Cardiac septum (tissue), 1 donor: ENCODE measurements at regions not wholly inside any gene's neighbourhood (a gene's known extent, or its start where the extent isn't known, plus 50 kb on each side); places are given as distances from the start of the nearest gene placed in this dataset.

Experiments used
- DNase-seq: peaks from one replicate; pipeline ENCODE4 v3.0.0-alpha.2; 2020; ENCODE audit warnings: low spot score
- intact Hi-C: fragments of 100-400 bp; cut with DNase I; formaldehyde crosslinking; loops from one replicate; pipeline ENCODE4 v1.14.0; 2022
- donor health status: DM: no; HTN: no; CAD: no.

DNA sequence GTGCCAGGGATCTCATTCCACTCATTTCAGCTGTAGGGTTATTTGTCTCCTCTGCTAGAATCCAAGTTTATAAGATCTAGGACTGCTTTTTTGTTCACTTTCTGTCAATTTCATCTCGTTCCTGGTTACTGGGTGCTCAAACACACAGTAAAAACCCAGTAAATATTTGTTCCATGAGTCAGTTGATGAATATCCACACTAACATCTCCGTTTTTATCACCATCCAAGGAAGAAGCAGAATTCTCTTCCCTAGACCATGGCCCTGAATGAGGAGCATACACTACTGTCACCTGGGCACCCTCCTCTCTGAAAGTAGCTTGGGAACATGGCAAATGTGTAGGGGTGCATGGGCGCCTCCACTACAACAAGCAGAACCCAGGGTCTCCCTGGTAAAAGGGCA lies 390.8 kb downstream of the FOXO1 start:
- DNase-seq = no peak
- intact Hi-C loops = no loop called here

DNA sequence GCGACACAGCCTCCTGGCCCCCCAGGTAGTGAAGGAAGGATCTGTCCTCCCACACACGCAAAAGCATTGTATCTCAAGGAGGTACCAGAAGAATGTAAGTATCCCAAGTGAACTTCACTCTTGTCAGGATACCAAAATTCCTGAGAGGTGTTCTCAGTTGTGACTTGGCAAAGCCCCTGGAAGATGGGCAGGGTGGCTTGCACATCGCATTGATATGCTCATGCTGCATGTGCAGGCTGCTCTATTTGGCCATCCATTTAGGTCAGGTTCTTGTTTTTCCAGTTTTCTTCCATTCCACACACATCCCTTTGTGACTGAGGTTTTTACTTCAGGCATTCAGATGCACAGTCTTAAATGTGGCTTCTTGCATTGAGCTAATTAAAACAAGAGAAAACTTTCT lies 382.8 kb downstream of the FOXO1 start:
- DNase-seq = no peak
- intact Hi-C loops = no loop called here

DNA sequence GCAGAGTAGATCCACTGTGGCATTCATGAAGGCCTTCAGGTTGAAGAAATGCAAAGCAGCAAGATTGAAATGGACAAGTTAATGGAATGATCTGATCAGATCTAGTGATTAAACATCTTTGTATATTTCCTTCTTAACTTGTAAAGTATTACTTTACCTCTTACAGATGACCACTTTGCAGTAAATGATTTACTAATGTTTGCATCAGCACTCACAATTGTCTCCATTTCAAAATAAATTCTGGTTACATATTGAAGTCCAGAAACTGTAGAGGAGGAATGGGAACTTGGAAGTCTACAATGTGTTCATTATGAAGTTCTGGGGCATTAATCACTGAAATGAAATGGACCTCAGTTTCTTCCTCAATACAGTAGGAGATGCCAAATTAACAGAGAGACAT lies 380.8 kb downstream of the FOXO1 start:
- intact Hi-C loops = no loop called here
- DNase-seq = no peak

DNA sequence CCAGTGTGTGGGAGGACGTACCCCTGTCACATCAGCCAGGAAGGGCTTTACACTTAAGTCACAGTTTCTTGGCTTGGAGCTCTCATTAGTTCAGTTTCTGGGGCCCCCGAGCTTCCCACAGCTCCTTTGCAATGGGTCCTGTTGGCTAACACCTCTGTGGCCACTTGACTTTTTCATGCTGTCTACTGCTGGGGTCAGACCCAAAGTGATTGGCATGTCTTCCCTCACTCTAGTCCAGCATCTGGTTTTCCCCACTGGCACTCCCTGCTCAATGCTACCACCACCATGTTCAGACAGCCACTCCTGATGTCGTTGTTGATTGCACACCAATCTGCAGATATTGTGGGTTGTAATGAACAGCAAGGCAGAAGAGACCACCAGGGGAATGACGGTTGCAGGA lies 379.0 kb downstream of the FOXO1 start:
- no peak for DNase-seq
- intact Hi-C loops = no loop called here

DNA sequence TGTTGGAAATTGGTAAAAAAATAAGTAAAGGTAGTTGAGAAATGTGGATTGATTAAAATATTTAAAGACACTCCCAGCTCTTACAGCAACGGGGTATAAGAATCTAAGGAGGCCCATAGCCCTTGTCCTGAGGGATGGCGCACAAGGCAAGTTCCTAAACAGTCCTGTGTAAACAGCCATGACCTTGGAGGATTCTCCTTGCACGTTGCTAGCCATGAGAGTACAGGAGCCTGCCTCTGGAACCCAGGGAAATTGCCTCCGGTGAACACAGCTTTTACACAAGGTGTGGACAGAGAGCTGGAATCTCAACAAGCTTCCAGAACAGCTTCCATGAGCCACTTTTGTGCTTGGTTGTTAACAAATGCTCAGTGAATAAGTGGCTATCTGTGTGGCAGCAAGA lies 378.2 kb downstream of the FOXO1 start:
- DNase-seq = no peak
- intact Hi-C loops = no loop called here

DNA sequence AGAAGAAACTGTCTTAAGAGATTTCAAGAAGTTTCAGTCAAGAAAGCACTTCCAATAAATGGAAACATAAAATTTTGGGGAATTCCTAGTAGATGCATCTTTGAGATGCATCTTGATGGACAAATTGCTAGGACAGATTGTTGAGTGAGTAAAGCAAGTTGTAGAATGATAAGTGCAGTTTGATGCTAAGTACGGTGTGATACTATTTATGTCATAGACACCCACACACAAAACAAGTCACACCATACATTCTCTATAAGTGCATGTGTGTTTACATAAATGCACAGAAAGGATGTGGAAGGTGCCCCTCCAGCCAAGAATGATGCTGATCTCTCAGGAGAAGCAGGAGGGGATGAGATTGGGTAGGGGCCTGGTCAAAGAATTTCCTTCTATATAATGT lies 375.7 kb downstream of the FOXO1 start:
- no peak for DNase-seq
- intact Hi-C loops = no loop called here

DNA sequence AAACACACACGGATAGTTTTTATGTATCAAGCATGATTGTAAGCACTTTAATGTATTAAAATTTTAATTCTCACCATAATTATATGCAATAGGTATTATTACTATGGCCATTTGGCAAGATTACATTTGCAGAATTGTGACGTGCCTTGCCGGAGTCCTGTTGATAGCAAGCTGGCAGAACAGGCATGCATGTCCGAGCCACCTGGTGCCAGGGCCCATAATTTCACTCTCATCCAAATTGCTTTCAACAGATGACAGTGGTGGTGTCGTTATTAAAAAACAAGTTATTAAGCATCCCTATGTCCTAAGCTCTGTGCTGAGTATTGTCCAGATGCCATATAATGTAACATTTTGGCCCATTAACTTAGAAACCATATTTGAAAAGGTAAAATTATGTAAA lies 374.3 kb downstream of the FOXO1 start:
- intact Hi-C loops = no loop called here

DNA sequence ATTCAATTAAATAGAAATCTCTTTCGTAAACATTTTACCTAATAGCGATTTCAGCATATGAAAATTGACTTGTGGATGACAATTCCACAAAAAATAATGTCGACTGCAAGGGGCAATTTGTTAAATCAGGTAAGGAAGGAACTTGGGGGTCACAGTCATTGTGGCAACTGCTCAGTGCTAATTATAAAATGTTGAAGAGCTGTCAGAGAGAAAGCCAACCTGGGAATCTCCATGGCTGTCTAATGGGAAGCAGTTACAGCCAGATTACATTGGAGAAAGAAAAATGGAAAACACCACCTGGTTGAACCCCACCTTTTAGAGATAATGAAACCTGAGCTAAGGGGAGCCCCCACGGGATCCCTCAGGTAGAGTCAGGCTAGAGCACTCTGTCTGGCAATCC lies 373.9 kb downstream of the FOXO1 start:
- no peak for DNase-seq
- intact Hi-C loops = no loop called here

More for the DNA sequence above, 374.3 kb downstream of the FOXO1 start:
- no peak for DNase-seq

DNA sequence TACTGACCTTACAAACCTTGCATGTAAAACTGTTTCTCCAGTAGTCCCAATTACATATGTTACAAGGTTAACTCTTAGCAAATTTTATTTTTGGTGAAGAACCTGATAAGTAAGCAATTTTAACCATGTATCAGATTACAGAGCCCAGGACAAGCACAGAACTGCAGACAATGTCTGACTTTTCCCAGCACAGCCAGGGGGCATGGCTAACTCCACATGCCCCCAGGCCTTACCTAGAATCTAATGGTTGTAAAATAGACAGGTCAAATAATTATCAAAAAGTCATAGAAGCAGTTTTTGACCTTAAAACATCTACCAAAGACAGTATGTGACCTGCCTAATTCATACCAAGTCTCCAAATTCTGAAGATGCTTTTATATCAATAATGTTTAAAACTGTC lies 364.1 kb downstream of the FOXO1 start:
- no peak for DNase-seq
- intact Hi-C loops = no loop called here

DNA sequence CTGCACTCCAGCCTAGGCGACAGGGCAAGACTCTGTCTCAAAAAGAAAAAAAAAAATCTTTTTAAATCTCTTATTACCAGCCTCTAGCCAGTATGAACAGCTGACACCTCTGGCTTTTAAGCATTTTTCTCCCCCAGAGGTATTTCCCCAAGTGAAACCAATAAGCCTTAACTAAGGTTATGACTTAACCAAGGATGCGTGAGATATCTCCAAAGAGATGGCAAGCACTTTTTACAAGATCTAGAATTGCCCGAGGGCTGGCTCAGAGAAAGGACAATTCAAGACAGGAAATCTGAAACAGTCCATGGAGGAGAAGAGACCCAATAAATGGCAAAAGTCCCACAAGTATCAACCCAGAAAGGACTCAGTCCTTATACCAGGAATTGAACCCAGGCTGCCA lies 362.1 kb downstream of the FOXO1 start:
- no peak for DNase-seq
- intact Hi-C loops = no loop called here

DNA sequence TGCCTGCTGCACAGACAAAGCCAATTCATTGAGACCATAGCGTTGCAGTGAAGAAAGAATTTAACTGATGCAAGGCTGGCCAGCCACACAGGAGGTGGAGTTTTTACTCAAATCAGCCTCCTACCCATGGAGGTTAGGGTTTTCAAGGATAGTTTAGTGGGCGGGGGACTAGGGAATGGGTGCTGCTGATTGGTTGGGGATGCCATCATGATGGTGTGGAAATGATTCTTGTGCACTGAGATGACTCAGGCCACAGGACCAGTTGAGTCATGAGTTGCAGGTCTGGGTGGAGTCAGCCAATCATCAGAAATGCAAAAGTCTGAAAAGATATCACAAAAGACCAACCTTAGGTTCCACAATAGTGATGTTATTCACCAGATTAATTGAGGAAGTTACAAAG lies 359.6 kb downstream of the FOXO1 start:
- no peak for DNase-seq
- intact Hi-C loops = no loop called here

DNA sequence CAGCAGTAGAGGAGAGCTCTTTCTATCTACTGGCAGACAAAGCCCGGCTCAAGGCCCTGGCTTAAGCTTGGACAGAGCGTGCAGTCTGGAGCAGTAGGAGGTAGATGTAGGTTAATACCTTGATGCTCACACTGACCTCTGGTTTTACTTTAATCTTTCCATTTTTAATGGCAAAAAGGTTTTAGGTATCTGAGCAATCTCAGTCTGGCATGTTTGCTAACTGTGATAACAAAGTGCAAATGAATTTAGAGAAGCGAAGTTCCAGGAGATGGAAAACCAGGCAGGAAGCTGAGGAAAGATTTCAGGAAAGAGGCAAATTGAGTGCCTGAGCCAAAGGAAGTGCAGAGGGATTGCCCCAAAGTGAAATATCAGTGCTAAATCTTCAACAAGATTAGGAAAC lies 356.6 kb downstream of the FOXO1 start:
- DNase-seq = no peak
- intact Hi-C loops = no loop called here

DNA sequence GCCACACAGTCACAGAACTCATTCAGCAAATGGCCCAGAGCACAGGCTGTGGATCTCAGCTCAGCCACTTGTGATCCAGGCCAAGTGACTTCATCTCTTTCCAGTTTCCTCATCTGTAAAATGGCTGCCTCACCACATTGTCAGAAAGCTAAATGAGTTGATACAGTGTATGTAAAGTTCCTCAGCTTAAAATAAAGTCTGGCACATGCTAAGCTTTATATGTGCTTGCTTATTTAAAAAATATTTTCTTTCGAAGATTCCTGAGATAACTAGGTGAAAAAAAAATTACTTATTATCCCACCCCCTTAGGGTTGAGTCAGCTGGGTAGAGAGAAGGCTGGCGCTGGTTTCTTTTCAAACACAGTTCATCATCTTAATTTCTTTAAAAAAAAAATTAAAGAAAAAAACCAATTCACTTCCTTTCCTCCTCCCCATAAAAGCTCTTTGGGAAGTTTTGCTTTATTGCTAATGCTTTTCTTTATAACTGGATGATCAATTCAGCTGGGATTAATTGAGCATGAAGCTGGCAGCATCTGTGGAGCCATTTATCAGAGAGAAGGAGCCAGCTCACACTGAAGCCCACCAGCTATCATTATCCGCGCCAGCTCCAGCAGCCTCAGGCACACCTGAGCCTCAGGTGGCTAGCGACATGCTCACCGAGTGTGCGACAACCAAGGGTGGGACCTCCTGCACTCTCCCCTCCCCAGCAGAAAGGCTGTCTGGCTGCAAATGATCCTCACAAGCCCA lies 354.9 kb downstream of the FOXO1 start:
- intact Hi-C loops = loop anchor here (2.0 kb wide), 1 partner anchor 117 kb away; no protein-coding TSS in a partner anchor
- no peak for DNase-seq

DNA sequence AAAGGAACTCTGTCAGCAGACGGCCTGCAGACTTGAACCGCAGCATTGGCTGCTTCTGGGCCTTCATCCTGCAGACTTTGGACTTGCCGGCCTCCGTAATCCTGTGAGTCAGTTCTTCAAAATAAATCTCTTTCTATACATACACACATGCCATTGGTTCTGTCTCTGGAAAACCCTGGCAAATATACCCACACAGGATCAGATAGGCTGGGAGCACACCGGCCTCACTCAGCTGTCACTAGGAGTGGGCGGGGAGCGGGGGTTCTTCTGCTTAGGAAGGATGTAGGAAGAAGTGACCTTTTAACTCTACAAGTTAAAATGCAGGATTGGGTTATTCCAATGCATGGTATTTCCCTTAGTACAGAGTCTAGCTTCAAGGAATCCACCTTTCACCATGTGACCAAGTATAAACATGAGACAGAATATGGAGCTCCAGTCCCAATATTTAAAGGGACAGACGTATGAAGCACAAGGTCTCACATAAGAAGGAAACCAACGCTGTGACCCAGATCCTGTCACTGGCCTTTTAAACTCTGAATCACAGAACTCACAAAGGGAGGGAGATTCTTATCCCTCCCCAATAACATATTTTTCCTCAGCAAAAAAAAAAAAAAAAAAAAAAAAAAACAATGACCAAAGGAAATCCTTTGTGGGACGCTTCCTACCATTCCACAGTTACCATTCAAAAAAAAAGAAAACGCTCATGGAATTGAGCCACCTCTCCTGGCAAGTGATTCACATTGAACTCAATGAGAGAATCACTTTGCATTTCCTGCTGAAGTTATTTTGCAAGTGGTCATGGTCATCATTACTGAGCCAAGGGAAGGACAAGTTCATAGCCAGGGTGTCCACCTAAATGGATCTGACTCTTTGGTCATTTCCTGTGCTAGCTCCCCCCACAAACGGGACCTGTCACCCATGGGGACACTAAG lies 352.9 kb downstream of the FOXO1 start:
- intact Hi-C loops = loop anchor here (2.0 kb wide), 2 partner anchors 89 to 119 kb away; no protein-coding TSS in a partner anchor
- no peak for DNase-seq

DNA sequence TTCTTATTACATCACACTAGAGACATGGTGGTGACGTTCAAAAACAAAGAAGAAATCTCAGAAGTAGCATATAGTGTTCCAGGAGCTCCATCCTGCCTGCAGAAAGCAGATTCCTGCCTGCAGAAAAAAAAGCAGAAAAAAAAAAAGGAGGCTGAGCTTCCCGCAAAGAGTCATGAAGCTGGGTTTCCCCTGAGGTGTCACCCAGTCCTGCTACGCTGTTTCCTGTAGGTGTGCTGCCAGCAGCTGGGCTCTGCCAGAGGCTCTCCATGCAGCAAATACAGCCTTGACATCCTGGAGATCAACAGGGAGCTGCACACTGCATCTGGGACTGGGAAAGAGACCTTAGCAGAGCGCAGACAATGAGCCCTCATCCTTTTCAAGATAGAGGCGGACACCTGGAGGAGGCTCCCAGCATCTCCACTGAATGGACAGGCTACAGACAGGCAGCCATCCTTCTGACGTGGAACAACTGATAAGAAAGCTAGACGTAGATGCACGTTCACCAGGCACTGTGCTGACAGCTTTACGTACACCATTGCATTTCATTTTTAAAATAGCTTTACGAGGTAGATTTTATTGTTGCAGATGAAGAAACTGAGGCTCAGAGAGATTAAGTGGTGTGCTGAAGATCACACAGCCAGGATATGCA lies 350.9 kb downstream of the FOXO1 start:
- no peak for DNase-seq

DNA sequence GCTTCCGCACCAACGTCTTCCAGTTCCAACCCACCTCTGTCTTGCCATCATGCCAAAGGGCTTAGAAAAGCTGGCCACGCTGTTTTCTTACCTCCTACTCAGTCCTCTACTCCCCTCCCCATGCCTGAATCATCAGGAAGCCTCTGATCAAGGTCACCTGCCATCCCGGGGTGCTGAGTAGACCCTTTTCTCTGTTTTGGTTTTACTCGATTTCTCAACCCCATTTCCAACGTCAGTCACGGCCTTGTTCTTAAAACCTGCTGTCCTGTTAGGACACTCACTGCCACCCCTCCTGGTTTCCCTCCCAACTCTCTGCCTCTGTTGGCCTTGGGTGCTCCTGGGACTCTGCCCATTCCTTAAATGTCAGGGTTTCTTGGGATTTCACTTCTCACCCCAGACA lies 350.1 kb downstream of the FOXO1 start:
- intact Hi-C loops = loop anchor here (5.0 kb wide), 1 partner anchor 126 kb away; no protein-coding TSS in a partner anchor
- no peak for DNase-seq

More for the DNA sequence above, 350.9 kb downstream of the FOXO1 start:
- intact Hi-C loops = loop anchor here (2.0 to 5.0 kb wide), 2 partner anchors 87 to 127 kb away; no protein-coding TSS in a partner anchor

DNA sequence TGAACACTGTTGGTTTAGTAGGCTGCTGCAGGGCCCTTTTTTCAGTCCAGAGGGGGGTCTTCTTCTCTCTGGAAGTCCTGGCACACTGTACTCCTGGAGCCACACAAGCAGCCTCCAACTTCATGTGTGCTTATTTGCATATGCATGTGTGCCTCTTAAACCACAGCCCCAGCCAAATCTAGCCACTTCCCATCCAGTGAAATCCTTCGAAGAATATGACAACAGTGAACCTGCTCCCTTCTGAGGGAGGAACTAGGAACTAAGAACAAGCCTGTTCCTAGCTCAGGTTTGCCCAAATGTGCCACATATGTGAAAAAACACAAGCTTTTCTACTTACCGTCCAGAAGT lies 348.5 kb downstream of the FOXO1 start:
- DNase-seq = no peak
- intact Hi-C loops = loop anchor here (5.0 kb wide), 1 partner anchor 124 kb away; no protein-coding TSS in a partner anchor

DNA sequence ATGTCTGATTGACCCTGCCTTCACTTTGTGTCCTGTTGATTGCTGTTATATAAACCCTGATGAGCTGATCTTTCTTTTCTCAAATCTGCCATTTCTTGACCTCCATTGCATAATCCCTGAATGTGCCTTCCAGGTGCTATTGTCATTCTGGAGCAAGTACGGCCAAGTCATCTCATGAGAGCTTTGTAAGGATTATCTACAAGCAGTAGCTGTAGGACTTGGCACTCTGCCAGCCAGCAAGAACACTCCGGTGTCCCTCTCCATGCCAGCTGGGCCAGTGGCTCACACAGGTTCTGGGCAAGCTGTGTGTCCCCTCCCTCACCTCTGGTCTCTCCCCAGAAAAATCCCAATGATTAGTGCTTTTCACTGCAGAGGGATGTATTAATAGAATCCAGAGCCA lies 348.1 kb downstream of the FOXO1 start:
- DNase-seq = no peak
- intact Hi-C loops = loop anchor here (5.0 kb wide), 1 partner anchor 124 kb away; no protein-coding TSS in a partner anchor

DNA sequence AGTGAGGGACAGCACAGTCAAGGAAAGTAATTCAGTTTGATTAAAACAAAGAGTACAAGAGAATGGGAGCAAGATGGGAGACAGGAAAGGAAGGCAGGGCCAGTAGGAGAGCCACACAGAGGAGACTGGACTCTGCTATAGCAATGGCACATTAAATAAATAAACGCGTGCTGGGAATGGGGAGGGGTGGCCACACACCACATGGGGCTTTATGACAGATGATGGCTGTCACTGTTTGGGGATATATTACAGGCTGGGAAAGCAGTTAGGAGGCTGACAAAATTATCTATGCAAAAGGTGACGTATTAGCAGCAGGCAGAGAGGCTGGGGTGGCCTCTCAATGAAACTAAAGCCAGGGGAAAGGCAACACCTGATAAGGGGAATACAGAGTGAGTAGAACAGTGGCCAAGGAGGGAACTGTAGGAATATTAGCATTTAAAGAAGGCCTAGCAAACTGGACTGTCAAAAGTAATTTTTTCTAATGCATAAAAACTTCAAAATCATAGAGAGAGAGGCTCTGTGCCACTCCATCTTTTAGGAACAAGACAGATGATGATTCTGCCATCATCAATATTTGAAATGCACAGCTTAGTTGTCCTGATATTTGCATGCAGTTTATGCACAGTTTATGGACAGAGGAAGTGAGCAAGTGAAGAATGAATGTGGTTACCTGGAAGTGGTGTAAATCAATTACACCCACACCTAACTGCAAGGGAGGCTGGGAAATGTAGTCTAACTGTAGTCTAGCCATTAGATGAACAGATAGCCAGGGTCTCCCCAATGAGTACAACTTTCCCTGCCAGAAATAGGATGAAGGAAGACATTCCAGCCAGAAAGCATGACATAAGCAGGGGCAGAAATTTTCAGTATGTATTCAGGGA lies 346.5 kb downstream of the FOXO1 start:
- no peak for DNase-seq
- intact Hi-C loops = loop anchor here (5.0 kb wide), 1 partner anchor 122 kb away; no protein-coding TSS in a partner anchor
